CD4-positive, alpha-beta T cell treated with Interleukin-2 at 100 ng/mL for 4 hours (primary cell): ENCODE measurements at regions not wholly inside any gene's neighbourhood (a gene's known extent, or its start where the extent isn't known, plus 50 kb on each side); places are given as distances from the start of the nearest gene placed in this dataset.

Experiments
- DNase-seq: peaks from one replicate; pipeline ENCODE4 v3.0.0-alpha.2; 2020; ENCODE audit warnings: low spot score

GRCh38 chr19:30663611-30664174, 291.5 kb downstream of the ZNF536 start:
- no peak for DNase-seq

GRCh38 chr19:30662211-30662861, 290.2 kb downstream of the ZNF536 start:
- DNase-seq, result no peak

GRCh38 chr19:30659638-30660037, 287.5 kb downstream of the ZNF536 start:
- no peak for DNase-seq

- DNase-seq, result no peak
Observed at GRCh38 chr19:30656520-30657100, 284.4 kb downstream of the ZNF536 start.

- no peak for DNase-seq
Observed at GRCh38 chr19:30653646-30654386, 281.6 kb downstream of the ZNF536 start.

GRCh38 chr19:30652751-30653150, 280.6 kb downstream of the ZNF536 start:
- DNase-seq, result no peak

- DNase-seq, result no peak
Observed at GRCh38 chr19:30651691-30652090, 279.5 kb downstream of the ZNF536 start.

- DNase-seq, result no peak
Observed at GRCh38 chr19:30651066-30651465, 278.9 kb downstream of the ZNF536 start.

- DNase-seq, result peak; percentile 14
Observed at GRCh38 chr19:30649934-30650614, 277.9 kb downstream of the ZNF536 start.

GRCh38 chr19:30648866-30649862, 277.0 kb downstream of the ZNF536 start:
- no peak for DNase-seq

- no peak for DNase-seq
Observed at GRCh38 chr19:30647891-30648720, 275.9 kb downstream of the ZNF536 start.

- no peak for DNase-seq
Observed at GRCh38 chr19:30646806-30647205, 274.6 kb downstream of the ZNF536 start.

- DNase-seq, result no peak
Observed at GRCh38 chr19:30645946-30646577, 273.9 kb downstream of the ZNF536 start.

- DNase-seq, result no peak
Observed at GRCh38 chr19:30640252-30640965, 268.2 kb downstream of the ZNF536 start.

GRCh38 chr19:30638889-30639288, 266.7 kb downstream of the ZNF536 start:
- DNase-seq, result no peak

GRCh38 chr19:30637926-30638325, 265.7 kb downstream of the ZNF536 start:
- DNase-seq, result no peak

GRCh38 chr19:30634996-30635975, 263.1 kb downstream of the ZNF536 start:
- DNase-seq, result no peak
